AG10803 (cell line): ENCODE measurements at regions not wholly inside any gene's neighbourhood (a gene's known extent, or its start where the extent isn't known, plus 50 kb on each side); places are given as distances from the start of the nearest gene placed in this dataset.

Experiments
- DNase-seq: peaks from one replicate; pipeline ENCODE4 v3.0.0; 2010; ENCODE audit warnings: low read depth
- H3K4me3 ChIP-seq: 2 replicates; pipeline ENCODE4 v1.5.1; 2011; ENCODE audit warnings: mild to moderate bottlenecking, low read length, control low read depth
- TF ChIP-seq, protein P1 (sequence below): conservative IDR thresholded peaks from 2 replicates; pipeline ENCODE4 v1.5.1; 2011; ENCODE audit warnings: mild to moderate bottlenecking, low read length, control low read depth, inconsistent platforms

DNA sequence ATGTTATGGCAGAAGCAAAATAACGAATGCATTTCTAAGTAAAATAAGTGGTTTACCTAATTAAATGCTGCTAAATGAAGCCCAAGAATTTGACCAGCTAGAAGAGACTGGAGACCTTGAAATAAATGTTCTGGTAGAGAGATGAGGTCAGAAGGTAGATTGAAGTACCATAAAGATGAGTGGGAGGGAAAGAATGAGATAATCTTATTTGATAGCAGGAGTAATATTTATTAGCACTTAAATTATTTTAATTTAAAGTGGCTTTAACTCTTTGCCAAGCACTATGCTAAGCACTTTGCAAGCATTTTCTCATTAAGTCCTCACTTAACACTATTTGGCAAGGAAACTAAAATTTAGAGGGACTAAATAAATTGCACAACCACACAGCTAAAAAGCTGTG is 314.9 kb upstream of the CCDC54 start:
- no peak overlapping the region for H3K4me3 ChIP-seq
- TF ChIP-seq, protein P1, sequence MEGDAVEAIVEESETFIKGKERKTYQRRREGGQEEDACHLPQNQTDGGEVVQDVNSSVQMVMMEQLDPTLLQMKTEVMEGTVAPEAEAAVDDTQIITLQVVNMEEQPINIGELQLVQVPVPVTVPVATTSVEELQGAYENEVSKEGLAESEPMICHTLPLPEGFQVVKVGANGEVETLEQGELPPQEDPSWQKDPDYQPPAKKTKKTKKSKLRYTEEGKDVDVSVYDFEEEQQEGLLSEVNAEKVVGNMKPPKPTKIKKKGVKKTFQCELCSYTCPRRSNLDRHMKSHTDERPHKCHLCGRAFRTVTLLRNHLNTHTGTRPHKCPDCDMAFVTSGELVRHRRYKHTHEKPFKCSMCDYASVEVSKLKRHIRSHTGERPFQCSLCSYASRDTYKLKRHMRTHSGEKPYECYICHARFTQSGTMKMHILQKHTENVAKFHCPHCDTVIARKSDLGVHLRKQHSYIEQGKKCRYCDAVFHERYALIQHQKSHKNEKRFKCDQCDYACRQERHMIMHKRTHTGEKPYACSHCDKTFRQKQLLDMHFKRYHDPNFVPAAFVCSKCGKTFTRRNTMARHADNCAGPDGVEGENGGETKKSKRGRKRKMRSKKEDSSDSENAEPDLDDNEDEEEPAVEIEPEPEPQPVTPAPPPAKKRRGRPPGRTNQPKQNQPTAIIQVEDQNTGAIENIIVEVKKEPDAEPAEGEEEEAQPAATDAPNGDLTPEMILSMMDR = no peak
- no peak for DNase-seq

DNA sequence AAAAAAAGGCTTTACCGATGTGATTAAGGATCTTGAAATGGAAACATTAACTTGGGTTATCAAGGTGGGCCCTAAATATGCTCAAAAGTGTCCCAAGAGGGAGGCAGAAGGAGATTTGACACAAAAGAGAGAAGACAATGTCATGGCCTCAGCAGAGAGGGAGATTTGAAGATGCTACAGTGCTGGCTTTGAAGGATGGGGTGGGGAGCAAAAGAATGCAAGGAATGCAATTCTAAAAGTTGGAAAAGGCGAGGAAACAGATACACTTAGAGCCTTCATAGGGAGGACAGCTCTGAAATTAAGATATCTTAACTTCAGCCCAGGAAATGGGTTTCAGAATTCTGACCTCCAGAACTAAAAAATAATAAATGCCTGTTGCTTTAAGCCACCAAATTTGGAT is 314.5 kb upstream of the CCDC54 start:
- TF ChIP-seq, protein P1 = no peak
- peak; percentile 30 for DNase-seq
- H3K4me3 ChIP-seq = no peak overlapping the region

DNA sequence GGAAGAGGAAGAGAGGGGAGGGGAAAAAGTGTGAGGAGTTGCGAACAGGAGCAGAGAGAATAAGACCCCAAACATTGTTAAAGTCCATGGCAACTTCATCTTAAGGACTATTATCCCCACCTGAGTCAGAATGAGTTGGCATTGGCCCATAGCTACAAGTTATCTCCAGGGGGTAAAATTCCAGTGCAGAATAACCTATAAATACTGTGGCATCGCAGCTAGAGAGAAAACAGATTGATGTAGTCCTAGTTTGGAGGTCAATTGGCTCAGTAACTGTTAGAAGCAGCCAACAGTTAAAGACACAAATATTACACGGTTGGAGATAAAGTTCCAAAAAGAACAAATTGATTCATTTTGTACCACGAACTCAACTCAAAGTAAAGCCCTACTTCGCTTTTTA is 313.9 kb upstream of the CCDC54 start:
- TF ChIP-seq, protein P1 = no peak
- DNase-seq = no peak
- no peak overlapping the region for H3K4me3 ChIP-seq

DNA sequence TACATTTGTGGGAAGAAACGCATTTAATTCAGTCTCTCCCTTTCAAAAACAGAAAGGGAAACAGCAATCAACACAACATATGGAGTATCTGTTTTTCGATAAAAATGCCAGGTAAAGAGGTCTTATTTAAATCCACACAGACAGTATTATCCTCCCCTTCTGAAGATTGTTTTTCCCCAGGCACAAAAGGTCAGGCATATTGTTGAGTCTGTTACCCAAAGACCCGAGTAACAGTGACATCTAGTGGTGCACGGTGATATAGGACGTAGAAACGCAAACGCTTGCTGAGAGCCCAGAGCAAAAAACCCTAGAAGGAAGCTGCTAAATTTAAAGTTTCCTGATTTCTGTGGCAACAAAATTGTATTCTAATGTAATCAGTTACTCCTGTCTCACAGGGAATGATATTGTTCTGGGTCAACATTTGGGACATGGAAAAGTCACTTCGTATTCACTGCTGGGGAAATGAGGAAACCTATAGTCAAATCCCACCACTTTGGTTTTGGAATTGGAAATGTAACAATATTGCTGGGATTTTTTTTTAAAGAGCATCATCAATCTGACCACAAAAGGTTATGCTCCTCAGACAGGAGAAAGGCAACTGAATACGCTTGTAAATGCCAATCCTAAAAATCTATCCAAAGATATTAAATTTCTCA is 312.7 kb upstream of the CCDC54 start:
- peak; percentile 76 for DNase-seq
- TF ChIP-seq, protein P1 = peak; percentile 95
- no peak overlapping the region for H3K4me3 ChIP-seq

DNA sequence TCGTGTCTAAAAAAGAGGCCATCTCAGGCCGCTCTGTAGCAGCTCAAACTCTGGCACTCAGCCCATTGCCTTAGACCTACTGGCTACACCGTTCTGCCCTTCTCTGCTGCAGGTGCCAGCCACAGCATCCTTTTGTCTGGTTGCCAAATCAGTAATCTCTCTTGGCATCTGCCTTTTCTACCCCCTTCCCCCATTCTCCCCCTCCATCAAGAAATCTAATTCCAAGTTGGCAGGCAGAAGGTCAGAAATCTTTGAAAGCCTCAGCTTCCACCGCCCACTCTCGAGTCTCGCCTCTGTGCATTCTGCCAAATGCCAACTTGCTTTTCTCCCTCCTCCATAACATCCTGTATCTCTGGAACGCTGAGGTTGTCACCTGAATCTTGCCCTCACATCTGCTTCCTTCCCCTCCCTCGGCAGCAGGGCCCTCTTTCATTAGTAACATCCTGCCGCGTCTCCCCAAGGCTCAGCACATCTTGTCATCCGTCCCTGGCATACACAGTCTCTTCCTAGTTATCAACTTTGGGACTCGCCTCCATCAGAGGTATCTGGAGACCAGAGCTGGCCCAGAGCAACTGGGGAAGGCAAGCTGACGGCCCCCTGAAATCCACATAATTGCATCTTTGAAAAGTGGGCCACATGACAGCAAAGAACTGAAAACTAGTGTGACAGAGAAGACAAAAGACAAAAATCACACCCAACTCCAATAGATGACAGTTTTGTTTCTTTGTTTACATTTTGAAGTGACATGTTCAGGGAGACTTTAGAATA is 312.0 kb upstream of the CCDC54 start:
- TF ChIP-seq, protein P1 = no peak
- no peak overlapping the region for H3K4me3 ChIP-seq
- no peak for DNase-seq

DNA sequence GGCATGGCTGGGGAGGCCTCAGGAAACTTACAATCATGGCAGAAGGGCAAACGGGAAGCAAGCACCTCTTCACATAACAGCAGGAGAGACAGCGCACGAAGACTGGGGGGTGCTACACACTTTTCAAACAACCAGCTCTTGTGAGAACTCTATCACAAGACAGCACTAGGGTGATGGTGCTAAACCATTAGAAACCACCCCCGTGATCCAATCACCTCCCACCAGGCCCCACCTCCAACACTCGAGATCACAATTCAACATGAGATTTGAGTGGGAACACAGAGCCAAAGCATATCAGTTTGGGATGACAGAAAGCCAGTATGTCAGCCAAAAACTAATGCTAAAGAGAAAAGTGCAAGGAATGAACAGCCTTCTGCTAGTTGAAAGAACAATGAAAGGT is 309.8 kb upstream of the CCDC54 start:
- no peak overlapping the region for H3K4me3 ChIP-seq
- no peak for DNase-seq

More for the DNA sequence above, 309.8 kb upstream of the CCDC54 start:
- TF ChIP-seq, protein P1 = no peak
